ENCODE measurements at regions not wholly inside any gene's neighbourhood (a gene's known extent, or its start where the extent isn't known, plus 50 kb on each side); places are given as distances from the start of the nearest gene placed in this dataset.

GRCh38 chr3:34983631-34984030 is 655.7 kb upstream of the ARPP21 start:
- no peak overlapping the region for H3K4me3 ChIP-seq
- BruUV-seq (replicated peaks), result no TSS peak
- 9% methylated on average over 4 of the region's 4 CpGs for WGBS (ENCODE audit: insufficient coverage, insufficient replicate concordance, low lambda C conversion rate, missing lambda C conversion rate)
- no peak overlapping the region for H2AFZ ChIP-seq (ENCODE audit: control insufficient read depth, low read depth, low read length)
- no peaks in the 10 kb centered on the region for H3K9me3 ChIP-seq (replicated peaks; ENCODE audit: control insufficient read depth, insufficient read depth, low read length)
- FAIRE-seq, result no peak
- intact Hi-C loops (cut with micrococcal nuclease; ENCODE audit: unreplicated experiment), result no loop called here
- ChIA-PET RAD21 (ENCODE audit: unreplicated experiment) (no interaction called here), SMC1A (ENCODE audit: uncharacterized antibody, unreplicated experiment) (no interaction called here), POLR2A (no interaction called here), CTCF (no interaction called here)
- no peaks in the 10 kb centered on the region for H3K36me3 ChIP-seq (ENCODE audit: control insufficient read depth in 2 of 2, insufficient read depth in 2 of 2, low read length in 1 of 2)
- no peaks in the 10 kb centered on the region for H3K27me3 ChIP-seq (replicated peaks in 1 of 2; ENCODE audit: control insufficient read depth in 2 of 2, insufficient read depth in 2 of 2, low read length in 1 of 2)
- TF ChIP-seq POU2F2 (IDR thresholded peaks at IDR 0.05; ENCODE audit: borderline replicate concordance, low read depth, low read length) (no peak), USF1 (IDR thresholded peaks at IDR 0.05; ENCODE audit: borderline replicate concordance, extremely low read length, insufficient read depth, low read depth, low read length) (no peak), EED (IDR thresholded peaks at IDR 0.05; ENCODE audit: low read depth) (no peak), CREB1 (IDR thresholded peaks at IDR 0.05; ENCODE audit: low read depth) (no peak), IKZF1 (conservative IDR thresholded peaks at IDR 0.05) (no peak), BMI1 (IDR thresholded peaks at IDR 0.05; ENCODE audit: borderline replicate concordance) (no peak), HDGF (IDR thresholded peaks at IDR 0.05) (no peak), STAT3 (IDR thresholded peaks at IDR 0.05; ENCODE audit: low read depth, low read length) (no peak), ZNF274 (IDR thresholded peaks at IDR 0.05; ENCODE audit: insufficient read depth, insufficient read length) (no peak)
- in situ Hi-C loops (cut with MboI), result no loop called here
- H3K27ac ChIP-seq (ENCODE audit: control insufficient read depth, insufficient read depth), result no peak overlapping the region
- H4K20me1 ChIP-seq (ENCODE audit: control insufficient read depth, insufficient read depth), result no peaks in the 10 kb centered on the region
- H3K4me1 ChIP-seq (ENCODE audit: control insufficient read depth, insufficient read depth, low read length), result no peaks in the 10 kb centered on the region
- H3K9ac ChIP-seq (ENCODE audit: control insufficient read depth, insufficient read depth, low read length), result no peak overlapping the region
- H3K4me2 ChIP-seq (ENCODE audit: control insufficient read depth, insufficient read depth), result no peak overlapping the region
- no peak for DNase-seq (ENCODE audit: low read depth, low spot score)
- H3K79me2 ChIP-seq (ENCODE audit: control insufficient read depth, insufficient read depth, low read length), result no peaks in the 10 kb centered on the region
- no peak for ATAC-seq

DNA sequence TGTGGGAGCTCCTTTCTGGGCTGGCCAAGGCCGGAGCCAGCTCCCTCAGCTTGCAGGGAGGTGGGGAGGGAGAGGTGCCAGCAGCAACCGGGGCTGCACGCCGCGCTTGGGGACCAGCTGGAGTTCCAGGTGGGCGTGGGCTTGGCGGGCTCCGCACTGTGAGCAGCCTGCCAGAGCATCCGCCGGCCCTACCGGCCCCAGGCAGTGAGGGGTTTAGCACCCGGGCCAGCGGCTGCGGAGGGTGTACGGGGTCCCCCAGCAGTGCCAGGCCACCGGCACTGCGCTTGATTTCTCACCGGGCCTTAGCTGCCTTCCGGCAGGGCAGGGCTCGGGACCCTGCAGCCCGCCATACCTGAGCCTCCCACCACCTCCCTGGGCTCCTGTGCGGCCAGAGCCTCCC is 651.0 kb upstream of the ARPP21 start:
- intact Hi-C loops (cut with micrococcal nuclease; ENCODE audit: unreplicated experiment), result no loop called here
- FAIRE-seq (no peak), DNase-seq (ENCODE audit: low read depth, low spot score) (no peak), ATAC-seq (no peak)
- H3K27me3 ChIP-seq (replicated peaks in 1 of 2; ENCODE audit: control insufficient read depth in 2 of 2, insufficient read depth in 2 of 2, low read length in 1 of 2), result no peaks in the 10 kb centered on the region
- H3K9me3 ChIP-seq (replicated peaks; ENCODE audit: control insufficient read depth, insufficient read depth, low read length), result no peaks in the 10 kb centered on the region
- BruUV-seq (replicated peaks), result no TSS peak
- in situ Hi-C loops (cut with MboI), result no loop called here
- ChIA-PET RAD21 (ENCODE audit: unreplicated experiment) (no interaction called here), CTCF (no interaction called here), SMC1A (ENCODE audit: uncharacterized antibody, unreplicated experiment) (no interaction called here), POLR2A (no interaction called here)
- no peak overlapping the region for H3K27ac ChIP-seq (ENCODE audit: control insufficient read depth, insufficient read depth)
- no peaks in the 10 kb centered on the region for H3K4me1 ChIP-seq (ENCODE audit: control insufficient read depth, insufficient read depth, low read length)
- H3K79me2 ChIP-seq (ENCODE audit: control insufficient read depth, insufficient read depth, low read length), result no peaks in the 10 kb centered on the region
- no peaks in the 10 kb centered on the region for H4K20me1 ChIP-seq (ENCODE audit: control insufficient read depth, insufficient read depth)
- 50% methylated on average over 21 of the region's 22 CpGs for WGBS (ENCODE audit: insufficient coverage, insufficient replicate concordance, low lambda C conversion rate, missing lambda C conversion rate)
- H2AFZ ChIP-seq (ENCODE audit: control insufficient read depth, low read depth, low read length), result no peak overlapping the region
- no peak overlapping the region for H3K4me2 ChIP-seq (ENCODE audit: control insufficient read depth, insufficient read depth)
- H3K4me3 ChIP-seq, result no peak overlapping the region
- H3K36me3 ChIP-seq (ENCODE audit: control insufficient read depth in 2 of 2, insufficient read depth in 2 of 2, low read length in 1 of 2), result no peaks in the 10 kb centered on the region
- H3K9ac ChIP-seq (ENCODE audit: control insufficient read depth, insufficient read depth, low read length), result no peak overlapping the region
- TF ChIP-seq RAD21 (IDR thresholded peaks at IDR 0.05; ENCODE audit: insufficient read depth, low read depth, low read length) (no peak), E2F8 (IDR thresholded peaks at IDR 0.05; ENCODE audit: low read depth, partially characterized antibody) (no peak), TARDBP (IDR thresholded peaks at IDR 0.05; ENCODE audit: borderline replicate concordance) (no peak), CEBPB (IDR thresholded peaks at IDR 0.05; ENCODE audit: borderline replicate concordance in 1 of 2, low read depth in 2 of 2, low read length in 2 of 2) (no peak), BACH1 (IDR thresholded peaks at IDR 0.05; ENCODE audit: borderline replicate concordance) (no peak), PBX3 (IDR thresholded peaks at IDR 0.05; ENCODE audit: insufficient replicate concordance, low read depth, low read length) (no peak), RAD51 (IDR thresholded peaks at IDR 0.05) (no peak)
